HEK293 (cell line): ENCODE measurements at regions not wholly inside any gene's neighbourhood (a gene's known extent, or its start where the extent isn't known, plus 50 kb on each side); places are given as distances from the start of the nearest gene placed in this dataset.

Source experiments
- CTCF ChIA-PET: fragments of 350-600 bp; formaldehyde crosslinking; extraction: SDS; loops from one replicate; lab custom pipeline; 2021; ENCODE audit warnings: antibody characterized with exemption; lab: Yijun Ruan, JAX
- POLR2A ChIA-PET: fragments of 300-600 bp; formaldehyde crosslinking; extraction: SDS; loops from one replicate; lab custom pipeline; 2020; ENCODE audit warnings: antibody characterized with exemption, inconsistent platforms; lab: Yijun Ruan, JAX
- H3K27ac ChIP-seq: fragments of 200-500 bp; sonication (Bioruptor generic); 2 replicates; pipeline ENCODE4 v1.5.1; 2014; ENCODE audit warnings: low read depth, low read length, control low read depth, inconsistent platforms; ENCODE audit errors: extremely low read depth
- H3K36me3 ChIP-seq, 2 experiments: fragments of 200-500 bp in 1 of 2; sonication (Bioruptor generic) in 1 of 2; 1 replicate in 1 of 2; 2 replicates in 1 of 2; pipeline ENCODE4 v1.5.1; 2014 to 2017; ENCODE audit warnings: inconsistent platforms in 2 of 2, low read length in 2 of 2; ENCODE audit not compliant: control insufficient read depth in 2 of 2, insufficient read depth in 1 of 2
- H3K4me1 ChIP-seq: fragments of 200-500 bp; sonication (Bioruptor generic); 2 replicates; pipeline ENCODE4 v1.5.1; 2014; ENCODE audit warnings: mild to moderate bottlenecking, low read length, inconsistent platforms; ENCODE audit not compliant: control insufficient read depth, insufficient read depth
- H3K4me3 ChIP-seq: 2 replicates; pipeline ENCODE4 v1.5.1; 2011; ENCODE audit warnings: low read depth, mild to moderate bottlenecking, control low read depth, low read length, moderate library complexity
- H3K9me3 ChIP-seq: fragments of 200-500 bp; sonication (Bioruptor generic); 2 replicates; pipeline ENCODE4 v1.5.1; 2014; ENCODE audit warnings: low read depth, low read length, inconsistent platforms; ENCODE audit not compliant: control insufficient read depth, insufficient read depth
- BCL11B ChIP-seq: fragments of 450-650 bp; formaldehyde crosslinking; IDR thresholded peaks from 2 replicates; pipeline ENCODE4 v1.5.1; 2016; ENCODE audit warnings: low read depth, missing biosample characterization, missing genetic modification characterization
- HOXD13 ChIP-seq: sonication (generic); formaldehyde crosslinking; IDR thresholded peaks from 2 replicates; pipeline ENCODE4 v1.8.0; 2022; ENCODE audit warnings: missing genetic modification reagents, borderline replicate concordance
- MYNN ChIP-seq: fragments of 450-650 bp; formaldehyde crosslinking; IDR thresholded peaks from 2 replicates; pipeline ENCODE4 v1.5.1; 2016; ENCODE audit warnings: missing biosample characterization, missing genetic modification characterization, borderline replicate concordance
- OSR2 ChIP-seq: fragments of 450-650 bp; formaldehyde crosslinking; IDR thresholded peaks from 2 replicates; pipeline ENCODE4 v1.5.1; 2016; ENCODE audit warnings: missing biosample characterization, missing genetic modification characterization
- REPIN1 ChIP-seq: fragments of 450-650 bp; formaldehyde crosslinking; IDR thresholded peaks from 2 replicates; pipeline ENCODE4 v1.5.1; 2017; ENCODE audit warnings: missing biosample characterization, missing genetic modification characterization, low read depth
- SCRT1 ChIP-seq: fragments of 450-650 bp; formaldehyde crosslinking; IDR thresholded peaks from 2 replicates; pipeline ENCODE4 v1.5.1; 2016; ENCODE audit warnings: missing biosample characterization, missing genetic modification characterization, borderline replicate concordance
- ZBTB17 ChIP-seq: fragments of 450-650 bp; formaldehyde crosslinking; IDR thresholded peaks from 2 replicates; pipeline ENCODE4 v1.5.1; 2016; ENCODE audit warnings: missing biosample characterization, missing genetic modification characterization
- ZBTB6 ChIP-seq: fragments of 450-650 bp; formaldehyde crosslinking; IDR thresholded peaks from 2 replicates; pipeline ENCODE4 v1.5.1; 2017; ENCODE audit warnings: missing biosample characterization, missing genetic modification characterization
- ZNF19 ChIP-seq: fragments of 450-650 bp; formaldehyde crosslinking; IDR thresholded peaks from 2 replicates; pipeline ENCODE4; 2016; ENCODE audit warnings: missing biosample characterization, missing genetic modification characterization, low read depth
- ZNF248 ChIP-seq: fragments of 450-650 bp; formaldehyde crosslinking; IDR thresholded peaks from 2 replicates; pipeline ENCODE4 v1.5.1; 2017; ENCODE audit warnings: missing biosample characterization, missing genetic modification characterization
- ZNF488 ChIP-seq: fragments of 450-650 bp; formaldehyde crosslinking; IDR thresholded peaks from 2 replicates; pipeline ENCODE4 v1.5.1; 2016; ENCODE audit warnings: missing biosample characterization, missing genetic modification characterization
- ZNF660 ChIP-seq: fragments of 450-650 bp; IDR thresholded peaks from 2 replicates; pipeline ENCODE4 v1.5.1; 2018; ENCODE audit warnings: missing biosample characterization, mild to moderate bottlenecking, missing genetic modification characterization
- ZNF664 ChIP-seq: fragments of 450-650 bp; formaldehyde crosslinking; IDR thresholded peaks from 2 replicates; pipeline ENCODE4 v1.5.1; 2016; ENCODE audit warnings: missing biosample characterization, missing genetic modification characterization
- ZNF677 ChIP-seq: fragments of 450-650 bp; IDR thresholded peaks from 2 replicates; pipeline ENCODE4 v1.5.0; 2018; ENCODE audit warnings: missing biosample characterization, mild to moderate bottlenecking, missing genetic modification characterization, moderate library complexity
- ZNF777 ChIP-seq: fragments of 450-650 bp; formaldehyde crosslinking; IDR thresholded peaks from 2 replicates; pipeline ENCODE4 v1.5.1; 2017; ENCODE audit warnings: missing biosample characterization, missing genetic modification characterization, borderline replicate concordance
- ZNF830 ChIP-seq: fragments of 450-650 bp; IDR thresholded peaks from 2 replicates; pipeline ENCODE4 v1.5.0; 2018; ENCODE audit warnings: missing biosample characterization, missing genetic modification characterization, low read depth, mild to moderate bottlenecking, moderate library complexity

GRCh38 chr1:56056438-56057287 lies 522.7 kb downstream of the PLPP3 start:
- Histone ChIP-seq H3K4me3 (no peak overlapping the region), H3K27ac (no peak overlapping the region), H3K36me3 (no peaks in the 10 kb centered on the region), H3K4me1 (no peaks in the 10 kb centered on the region), H3K9me3 (no peaks in the 10 kb centered on the region)
- ChIA-PET POLR2A (no interaction called here), CTCF (no interaction called here)
- 0 out of 2 replicates have a peak, but pooled peaks have one; percentile 33 for TF ChIP-seq OSR2 (tag by site-specific recombination)
- no peak for TF ChIP-seq REPIN1 (tag by site-specific recombination)

GRCh38 chr1:56054959-56055358 lies 524.4 kb downstream of the PLPP3 start:
- TF ChIP-seq ZNF677 (no peak), ZNF777 (no peak), SCRT1 (tag by site-specific recombination) (no peak), ZNF488 (tag by site-specific recombination) (no peak), ZNF660 (tag by site-specific recombination) (no peak), ZNF830 (no peak), ZNF19 (tag by site-specific recombination) (no peak), ZBTB6 (tag by site-specific recombination) (no peak), BCL11B (tag by site-specific recombination) (no peak)
- H3K4me3 ChIP-seq, result no peak overlapping the region
- H3K9me3 ChIP-seq, result no peaks in the 10 kb centered on the region
- no peaks in the 10 kb centered on the region for H3K36me3 ChIP-seq
- H3K27ac ChIP-seq, result no peak overlapping the region
- H3K4me1 ChIP-seq, result no peaks in the 10 kb centered on the region
- ChIA-PET POLR2A (no interaction called here), CTCF (no interaction called here)

GRCh38 chr1:56052041-56052440 lies 527.3 kb downstream of the PLPP3 start:
- no peaks in the 10 kb centered on the region for H3K4me1 ChIP-seq
- ChIA-PET CTCF (interaction anchor here (0.6 kb wide), 1 partner anchor 1236 kb away, joined by 3 read pairs; no protein-coding TSS in a partner anchor), POLR2A (no interaction called here)
- H3K9me3 ChIP-seq, result no peaks in the 10 kb centered on the region
- H3K36me3 ChIP-seq, result no peaks in the 10 kb centered on the region
- H3K4me3 ChIP-seq, result no peak overlapping the region
- TF ChIP-seq MYNN (tag by site-specific recombination), result no peak
- no peak overlapping the region for H3K27ac ChIP-seq

- no peaks in the 10 kb centered on the region for H3K4me1 ChIP-seq
These were observed 528.5 kb downstream of the PLPP3 start for GRCh38 chr1:56050911-56051310.

More at GRCh38 chr1:56050911-56051310, 528.5 kb downstream of the PLPP3 start:
- no peak overlapping the region for H3K4me3 ChIP-seq
- no peaks in the 10 kb centered on the region for H3K36me3 ChIP-seq
- POLR2A ChIA-PET, result no interaction called here
- TF ChIP-seq ZNF248 (no peak), ZBTB17 (tag by site-specific recombination) (no peak), ZNF664 (tag by site-specific recombination) (no peak), HOXD13 (no peak)
- TF ChIP-seq, all 188 proteins: peak for 0
- H3K27ac ChIP-seq, result no peak overlapping the region
- no peaks in the 10 kb centered on the region for H3K9me3 ChIP-seq
- CTCF ChIA-PET, result no interaction called here
